HEK293T (cell line): ENCODE measurements at regions not wholly inside any gene's neighbourhood (a gene's known extent, or its start where the extent isn't known, plus 50 kb on each side); places are given as distances from the start of the nearest gene placed in this dataset.

ENCODE experiments used
- BHLHE40 ChIP-seq: fragments of 450-650 bp; IDR thresholded peaks from 2 replicates; pipeline ENCODE4 v1.6.1; 2016; ENCODE audit warnings: mild to moderate bottlenecking, moderate library complexity, borderline replicate concordance
- FOXM1 ChIP-seq: fragments of 450-650 bp; IDR thresholded peaks from 2 replicates; pipeline ENCODE4 v1.6.1; 2017; ENCODE audit warnings: mild to moderate bottlenecking, borderline replicate concordance
- L3MBTL2 ChIP-seq: fragments of 450-650 bp; conservative IDR thresholded peaks from 2 replicates; pipeline ENCODE4 v1.6.1; 2016; ENCODE audit warnings: mild to moderate bottlenecking
- LEF1 ChIP-seq: fragments of 450-650 bp; IDR thresholded peaks from 2 replicates; pipeline ENCODE4 v1.6.1; 2017; ENCODE audit warnings: mild to moderate bottlenecking, borderline replicate concordance
- PKNOX1 ChIP-seq: fragments of 450-650 bp; IDR thresholded peaks from 2 replicates; pipeline ENCODE4 v1.6.1; 2016
- SP1 ChIP-seq: fragments of 450-650 bp; IDR thresholded peaks from 2 replicates; pipeline ENCODE4 v1.6.1; 2017
- SUZ12 ChIP-seq: fragments of 450-650 bp; IDR thresholded peaks from 2 replicates; pipeline ENCODE4 v1.6.1; 2016; ENCODE audit warnings: mild to moderate bottlenecking
- TARDBP ChIP-seq: fragments of 450-650 bp; IDR thresholded peaks from 2 replicates; pipeline ENCODE4 v1.6.1; 2016
- ZNF384 ChIP-seq: fragments of 450-650 bp; IDR thresholded peaks from 2 replicates; pipeline ENCODE4 v1.6.1; 2016

DNA sequence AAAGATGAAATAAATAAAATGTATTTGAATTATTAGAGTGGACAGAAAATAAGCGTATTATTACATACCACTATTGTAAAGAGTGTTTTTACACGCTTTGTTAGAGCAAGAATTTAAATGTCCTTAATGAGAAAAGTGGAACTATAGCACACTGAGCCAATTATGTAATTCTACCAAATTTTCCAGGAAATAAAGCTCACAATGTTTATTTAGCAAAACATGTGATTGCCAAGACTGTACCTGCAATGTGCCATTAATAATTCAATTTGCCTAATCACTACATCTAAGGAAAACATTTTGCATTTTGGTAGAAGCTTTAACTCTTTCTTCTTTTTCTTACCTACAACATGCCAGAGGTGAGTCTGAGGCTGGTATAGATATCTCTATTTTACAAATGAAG lies 58.7 kb upstream of the PHACTR1 start:
- TF ChIP-seq ZNF384 (no peak), TARDBP (no peak), BHLHE40 (no peak), PKNOX1 (no peak), LEF1 (no peak), FOXM1 (no peak), SP1 (no peak), SUZ12 (no peak), L3MBTL2 (no peak)
